PFSK-1 (cell line): ENCODE measurements at regions not wholly inside any gene's neighbourhood (a gene's known extent, or its start where the extent isn't known, plus 50 kb on each side); places are given as distances from the start of the nearest gene placed in this dataset.

Experiments used
- FOXP2 ChIP-seq: optimal IDR thresholded peaks from 2 replicates; pipeline ENCODE3; 2011; ENCODE audit warnings: borderline replicate concordance, control low read depth, inconsistent platforms; ENCODE audit not compliant: insufficient read depth; ENCODE audit errors: extremely low read length, extremely low read depth
- POLR2AphosphoS5 ChIP-seq: IDR thresholded peaks from 2 replicates; pipeline ENCODE4 v1.6.1; 2012; ENCODE audit warnings: low read depth, mild to moderate bottlenecking, control low read depth, low read length, moderate library complexity
- REST ChIP-seq, 2 experiments: IDR thresholded peaks; 2 replicates each; pipeline versions ENCODE4 v1.6.1 to v1.8.0; 2011 to 2012; ENCODE audit warnings: low read depth in 2 of 2, low read length in 2 of 2, control low read depth in 1 of 2, inconsistent platforms in 1 of 2, mild to moderate bottlenecking in 1 of 2, moderate library complexity in 1 of 2; ENCODE audit not compliant: insufficient read depth in 1 of 2
- SIN3A ChIP-seq: IDR thresholded peaks from 2 replicates; pipeline ENCODE4 v1.6.1; 2012; ENCODE audit warnings: mild to moderate bottlenecking, low read length, moderate library complexity, borderline replicate concordance; ENCODE audit not compliant: insufficient read depth
- TAF1 ChIP-seq: IDR thresholded peaks from 2 replicates; pipeline ENCODE4 v1.6.1; 2012; ENCODE audit warnings: low read length, control low read depth, borderline replicate concordance; ENCODE audit not compliant: insufficient read depth

- TF ChIP-seq POLR2AphosphoS5 (no peak), FOXP2 (no peak), SIN3A (no peak), REST (IDR thresholded peaks at IDR 0.05; ENCODE audit: insufficient read depth in 1 of 2, low read depth in 2 of 2, low read length in 2 of 2) (no peak), TAF1 (no peak)
Observed at GRCh38 chr4:32423267-32423666, 1703.1 kb downstream of the PCDH7 start.
